Mucosa of stomach (tissue), 1 donor: ENCODE measurements at regions not wholly inside any gene's neighbourhood (a gene's known extent, or its start where the extent isn't known, plus 50 kb on each side); places are given as distances from the start of the nearest gene placed in this dataset.
"Not testable (repeated sequence)": the region's sequence is repeated elsewhere in the genome, so short reads cannot be mapped to it uniquely, and the experiment has no call there.

ENCODE experiments used
- H3K27me3 ChIP-seq: one replicate; pipeline ENCODE4 v1.7.0; 2013; ENCODE audit warnings: mild to moderate bottlenecking, low read length; ENCODE audit not compliant: control insufficient read depth, insufficient read depth
- H3K36me3 ChIP-seq: one replicate; pipeline ENCODE4 v1.7.0; 2013; ENCODE audit warnings: low read length; ENCODE audit not compliant: control insufficient read depth, insufficient read depth
- H3K4me1 ChIP-seq: one replicate; pipeline ENCODE4 v1.7.0; 2013; ENCODE audit warnings: mild to moderate bottlenecking, low read length; ENCODE audit not compliant: control insufficient read depth, insufficient read depth
- H3K4me3 ChIP-seq: one replicate; pipeline ENCODE4 v1.7.0; 2013; ENCODE audit warnings: low read length
- H3K9ac ChIP-seq: one replicate; pipeline ENCODE4 v1.7.0; 2013; ENCODE audit warnings: mild to moderate bottlenecking, low read length, moderate library complexity
- H3K9me3 ChIP-seq: one replicate; pipeline ENCODE4 v1.7.0; 2013; ENCODE audit warnings: mild to moderate bottlenecking, low read length, moderate library complexity; ENCODE audit not compliant: control insufficient read depth
- donor health status: Pancreatic carcinoma.

DNA sequence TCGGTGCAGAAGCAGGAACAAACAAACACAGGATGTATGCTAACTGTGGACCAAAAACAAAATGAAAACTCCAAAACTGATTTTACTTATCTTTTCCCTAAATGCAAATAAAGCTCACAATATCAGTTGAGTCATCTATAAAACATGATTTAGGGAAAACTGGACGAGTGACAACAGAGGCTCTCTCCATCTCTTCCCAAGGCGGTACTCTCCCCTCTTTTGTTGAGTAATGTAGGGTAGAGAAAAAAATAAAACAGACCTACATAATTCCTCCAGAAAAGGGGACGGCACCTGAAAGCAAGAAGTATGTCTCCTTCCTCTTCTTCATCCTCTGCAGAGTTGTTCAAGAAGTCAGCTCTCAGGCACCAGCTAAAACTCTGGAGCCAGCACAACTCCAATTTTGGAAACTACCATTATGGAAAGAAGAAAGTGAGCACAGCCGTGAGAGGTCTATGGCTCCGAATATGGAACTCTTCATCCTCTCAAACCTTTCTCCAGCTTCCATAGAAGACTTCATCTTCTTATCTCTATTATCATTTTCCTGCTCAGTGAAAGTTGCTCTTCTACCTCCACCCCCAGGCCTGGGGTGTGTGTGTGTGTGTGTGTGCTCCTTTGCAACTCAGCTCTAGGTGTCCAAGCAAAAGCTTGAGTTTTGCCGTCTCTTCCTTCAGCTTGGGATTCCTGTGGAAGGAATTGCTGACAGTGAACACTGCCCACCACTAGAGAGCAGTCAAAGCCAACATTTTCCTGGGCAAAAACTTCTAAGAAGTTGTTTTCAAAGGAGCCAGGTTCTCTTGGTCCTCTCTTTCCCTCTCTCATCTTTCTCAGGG, 155.4 kb downstream of the DIO2 start:
- Histone ChIP-seq H3K4me3 (no peak overlapping the region), H3K9ac (no peak overlapping the region), H3K4me1 (no peaks in the 10 kb centered on the region)

DNA sequence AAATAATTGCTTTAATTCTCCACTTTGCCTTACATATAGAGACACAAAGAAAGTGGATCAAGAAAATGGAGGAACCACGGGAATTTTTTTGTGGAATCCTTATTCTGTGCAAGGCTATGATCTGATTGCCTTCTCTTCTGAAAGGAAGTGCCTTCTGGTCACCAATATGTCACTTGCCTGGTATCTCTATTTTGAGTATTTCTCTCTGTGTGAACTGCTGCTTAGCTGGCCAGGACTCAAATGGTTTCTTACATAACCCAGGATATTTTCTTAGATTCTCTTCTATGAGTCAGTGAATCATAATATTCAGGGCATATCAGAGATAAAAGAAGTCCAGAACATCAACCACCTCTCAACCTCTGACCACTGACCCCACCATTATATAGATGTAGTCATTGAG, 156.1 kb downstream of the DIO2 start:
- Histone ChIP-seq H3K4me1 (no peaks in the 10 kb centered on the region), H3K4me3 (no peak overlapping the region), H3K36me3 (no peaks in the 10 kb centered on the region), H3K9me3 (no peaks in the 10 kb centered on the region), H3K27me3 (no peaks in the 10 kb centered on the region), H3K9ac (no peak overlapping the region)

More for the DNA sequence above, 155.4 kb downstream of the DIO2 start:
- Histone ChIP-seq H3K27me3 (no peaks in the 10 kb centered on the region), H3K36me3 (no peaks in the 10 kb centered on the region), H3K9me3 (no peaks in the 10 kb centered on the region)

GRCh38 chr14:80054020-80054419, 157.3 kb downstream of the DIO2 start:
- Histone ChIP-seq H3K9me3 (no peaks in the 10 kb centered on the region), H3K9ac (no peak overlapping the region), H3K36me3 (no peaks in the 10 kb centered on the region), H3K4me1 (no peaks in the 10 kb centered on the region), H3K4me3 (no peak overlapping the region), H3K27me3 (no peaks in the 10 kb centered on the region)

- Histone ChIP-seq H3K27me3 (no peaks in the 10 kb centered on the region), H3K4me3 (no peak overlapping the region), H3K36me3 (no peaks in the 10 kb centered on the region), H3K9ac (no peak overlapping the region), H3K9me3 (no peaks in the 10 kb centered on the region), H3K4me1 (no peaks in the 10 kb centered on the region)
Measured at GRCh38 chr14:80049055-80049454, 162.2 kb downstream of the DIO2 start.

GRCh38 chr14:80047761-80048160, 163.5 kb downstream of the DIO2 start:
- no peak overlapping the region for H3K4me3 ChIP-seq
- no peaks in the 10 kb centered on the region for H3K4me1 ChIP-seq
- H3K36me3 ChIP-seq, result no peaks in the 10 kb centered on the region
- no peaks in the 10 kb centered on the region for H3K9me3 ChIP-seq
- H3K27me3 ChIP-seq, result no peaks in the 10 kb centered on the region
- no peak overlapping the region for H3K9ac ChIP-seq

GRCh38 chr14:80037349-80037748, 174.0 kb downstream of the DIO2 start:
- Histone ChIP-seq H3K4me3 (no peak overlapping the region), H3K9ac (no peak overlapping the region), H3K4me1 (no peaks in the 10 kb centered on the region), H3K27me3 (no peaks in the 10 kb centered on the region), H3K9me3 (no peaks in the 10 kb centered on the region), H3K36me3 (no peaks in the 10 kb centered on the region)

- H3K9ac ChIP-seq, result no peak overlapping the region
- H3K36me3 ChIP-seq, result no peaks in the 10 kb centered on the region
- no peak overlapping the region for H3K4me3 ChIP-seq
- H3K4me1 ChIP-seq, result no peaks in the 10 kb centered on the region
- no peaks in the 10 kb centered on the region for H3K9me3 ChIP-seq
- no peaks in the 10 kb centered on the region for H3K27me3 ChIP-seq
Measured at GRCh38 chr14:80024417-80024816, 186.9 kb downstream of the DIO2 start.

- not testable (repeated sequence) for H3K9ac ChIP-seq, H3K4me3 ChIP-seq, H3K27me3 ChIP-seq, H3K4me1 ChIP-seq, H3K9me3 ChIP-seq, H3K36me3 ChIP-seq
Measured at GRCh38 chr14:80018476-80018875, 192.8 kb downstream of the DIO2 start.

DNA sequence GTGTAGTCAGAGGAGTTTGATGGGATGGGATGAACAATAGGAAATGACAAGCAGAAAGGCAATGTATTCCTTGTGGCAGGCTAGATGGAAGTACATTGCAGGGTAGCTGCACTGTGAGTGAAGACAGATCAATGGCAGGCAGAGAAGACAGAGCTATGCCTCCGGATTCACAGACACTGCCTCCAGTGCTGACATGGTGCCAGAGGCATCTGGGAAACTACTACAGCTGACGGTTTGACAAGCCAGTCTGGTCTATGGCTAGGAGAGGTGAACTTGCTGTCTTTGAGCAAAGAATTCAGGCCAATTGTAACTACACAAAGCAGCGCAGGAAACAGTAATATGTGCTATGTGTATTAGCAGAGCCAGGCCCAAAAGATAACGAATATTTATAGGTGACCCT, 193.5 kb downstream of the DIO2 start:
- no peaks in the 10 kb centered on the region for H3K4me1 ChIP-seq
- no peaks in the 10 kb centered on the region for H3K27me3 ChIP-seq
- no peaks in the 10 kb centered on the region for H3K36me3 ChIP-seq
- no peak overlapping the region for H3K4me3 ChIP-seq
- no peaks in the 10 kb centered on the region for H3K9me3 ChIP-seq
- no peak overlapping the region for H3K9ac ChIP-seq

- H3K9ac ChIP-seq, H3K36me3 ChIP-seq, H3K9me3 ChIP-seq, H3K4me3 ChIP-seq, H3K27me3 ChIP-seq, H3K4me1 ChIP-seq: not testable (repeated sequence)
Measured at GRCh38 chr14:80010245-80010644, 201.1 kb downstream of the DIO2 start.

GRCh38 chr14:80005561-80005960, 205.7 kb downstream of the DIO2 start:
- Histone ChIP-seq H3K27me3 (no peaks in the 10 kb centered on the region), H3K4me3 (no peak overlapping the region), H3K9me3 (no peaks in the 10 kb centered on the region), H3K9ac (no peak overlapping the region), H3K36me3 (no peaks in the 10 kb centered on the region), H3K4me1 (no peaks in the 10 kb centered on the region)

- Histone ChIP-seq H3K27me3 (no peaks in the 10 kb centered on the region), H3K4me1 (no peaks in the 10 kb centered on the region), H3K9me3 (no peaks in the 10 kb centered on the region), H3K9ac (no peak overlapping the region), H3K4me3 (no peak overlapping the region), H3K36me3 (no peaks in the 10 kb centered on the region)
Measured at GRCh38 chr14:80004871-80005270, 206.4 kb downstream of the DIO2 start.

GRCh38 chr14:80003138-80003537, 208.2 kb downstream of the DIO2 start:
- no peak overlapping the region for H3K9ac ChIP-seq
- no peaks in the 10 kb centered on the region for H3K36me3 ChIP-seq
- H3K9me3 ChIP-seq, result no peaks in the 10 kb centered on the region
- no peaks in the 10 kb centered on the region for H3K4me1 ChIP-seq
- no peaks in the 10 kb centered on the region for H3K27me3 ChIP-seq
- H3K4me3 ChIP-seq, result no peak overlapping the region
